ENCODE measurements at regions not wholly inside any gene's neighbourhood (a gene's known extent, or its start where the extent isn't known, plus 50 kb on each side); places are given as distances from the start of the nearest gene placed in this dataset.

- TF ChIP-seq CTCF (conservative IDR thresholded peaks at IDR 0.05; ENCODE audit: control insufficient read depth, insufficient read depth, low read depth, low read length): no peak
- DNase-seq (ENCODE audit: low read depth): peak; percentile 1
- no peak overlapping the region for H3K4me3 ChIP-seq (ENCODE audit: control insufficient read depth, low read depth, low read length)
Measured at GRCh38 chr2:41137031-41137430, 685.1 kb upstream of the SLC8A1 start.

- H3K4me3 ChIP-seq (ENCODE audit: control insufficient read depth, low read depth, low read length): no peak overlapping the region
- no peak for DNase-seq (ENCODE audit: low read depth)
- TF ChIP-seq CTCF (conservative IDR thresholded peaks at IDR 0.05; ENCODE audit: control insufficient read depth, insufficient read depth, low read depth, low read length): no peak
Measured at GRCh38 chr2:41141146-41141791, 689.4 kb upstream of the SLC8A1 start.

GRCh38 chr2:41142478-41142877 lies 690.6 kb upstream of the SLC8A1 start:
- no peak for DNase-seq (ENCODE audit: low read depth)
- H3K4me3 ChIP-seq (ENCODE audit: control insufficient read depth, low read depth, low read length): no peak overlapping the region
- no peak for TF ChIP-seq CTCF (conservative IDR thresholded peaks at IDR 0.05; ENCODE audit: control insufficient read depth, insufficient read depth, low read depth, low read length)

GRCh38 chr2:41145066-41145465 lies 693.2 kb upstream of the SLC8A1 start:
- TF ChIP-seq CTCF (conservative IDR thresholded peaks at IDR 0.05; ENCODE audit: control insufficient read depth, insufficient read depth, low read depth, low read length): no peak
- DNase-seq (ENCODE audit: low read depth): no peak
- no peak overlapping the region for H3K4me3 ChIP-seq (ENCODE audit: control insufficient read depth, low read depth, low read length)

GRCh38 chr2:41149054-41149453 lies 697.2 kb upstream of the SLC8A1 start:
- DNase-seq (ENCODE audit: low read depth): no peak
- no peak for TF ChIP-seq CTCF (conservative IDR thresholded peaks at IDR 0.05; ENCODE audit: control insufficient read depth, insufficient read depth, low read depth, low read length)
- H3K4me3 ChIP-seq (ENCODE audit: control insufficient read depth, low read depth, low read length): no peak overlapping the region

GRCh38 chr2:41151746-41152145 lies 699.9 kb upstream of the SLC8A1 start:
- no peak for DNase-seq (ENCODE audit: low read depth)
- H3K4me3 ChIP-seq (ENCODE audit: control insufficient read depth, low read depth, low read length): no peak overlapping the region
- no peak for TF ChIP-seq CTCF (conservative IDR thresholded peaks at IDR 0.05; ENCODE audit: control insufficient read depth, insufficient read depth, low read depth, low read length)

GRCh38 chr2:41152318-41152717 lies 700.4 kb upstream of the SLC8A1 start:
- H3K4me3 ChIP-seq (ENCODE audit: control insufficient read depth, low read depth, low read length): no peak overlapping the region
- no peak for DNase-seq (ENCODE audit: low read depth)
- no peak for TF ChIP-seq CTCF (conservative IDR thresholded peaks at IDR 0.05; ENCODE audit: control insufficient read depth, insufficient read depth, low read depth, low read length)

Data from fibroblast of mammary gland (primary cell).